SH-SY5Y (cell line): ENCODE measurements at regions not wholly inside any gene's neighbourhood (a gene's known extent, or its start where the extent isn't known, plus 50 kb on each side); places are given as distances from the start of the nearest gene placed in this dataset.

Experiments used
- GATA2 ChIP-seq: IDR thresholded peaks from 2 replicates; pipeline ENCODE4 v1.6.1; 2011; ENCODE audit warnings: mild to moderate bottlenecking, low read depth, low read length
- GATA3 ChIP-seq: IDR thresholded peaks from 2 replicates; pipeline ENCODE4 v1.6.1; 2011; ENCODE audit warnings: low read depth, mild to moderate bottlenecking, low read length, moderate library complexity

DNA sequence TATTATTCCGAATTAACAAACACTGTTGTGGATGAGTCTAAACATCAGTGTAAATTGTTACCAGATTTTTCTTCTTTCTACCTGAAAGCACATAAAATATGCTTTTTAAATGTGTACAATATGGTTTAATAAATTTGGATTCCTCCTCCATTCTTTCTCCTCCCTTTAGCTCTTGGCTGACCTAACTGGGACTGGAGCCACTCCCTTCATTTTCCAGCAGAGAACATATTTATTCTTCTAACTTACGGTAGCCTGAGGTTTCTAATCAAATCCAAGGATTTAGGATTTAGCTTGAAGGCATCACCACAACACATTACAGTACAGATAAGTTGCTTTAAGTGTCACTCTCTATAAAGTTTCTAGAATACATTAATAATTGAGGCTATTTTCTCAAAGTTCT is 88.2 kb upstream of the SEMA3C start:
- no peak for TF ChIP-seq GATA3
- no peak for TF ChIP-seq GATA2
